Stimulated activated CD4-positive, alpha-beta T cell treated with anti-CD3 and anti-CD28 coated beads, TNF-alpha, amount 100 ng/mL, for 24 hours (primary cell): ENCODE measurements at regions not wholly inside any gene's neighbourhood (a gene's known extent, or its start where the extent isn't known, plus 50 kb on each side); places are given as distances from the start of the nearest gene placed in this dataset.
A peak's percentile ranks its signal among the peaks of the same experiment; 100 is the strongest.
"Not testable (repeated sequence)": the region's sequence is repeated elsewhere in the genome, so short reads cannot be mapped to it uniquely, and the experiment has no call there.

ENCODE experiments used
- DNase-seq, 3 experiments: peaks; one replicate each; pipeline ENCODE4 v3.0.0-alpha.2; 2020; ENCODE audit warnings: low read depth in 3 of 3

DNA sequence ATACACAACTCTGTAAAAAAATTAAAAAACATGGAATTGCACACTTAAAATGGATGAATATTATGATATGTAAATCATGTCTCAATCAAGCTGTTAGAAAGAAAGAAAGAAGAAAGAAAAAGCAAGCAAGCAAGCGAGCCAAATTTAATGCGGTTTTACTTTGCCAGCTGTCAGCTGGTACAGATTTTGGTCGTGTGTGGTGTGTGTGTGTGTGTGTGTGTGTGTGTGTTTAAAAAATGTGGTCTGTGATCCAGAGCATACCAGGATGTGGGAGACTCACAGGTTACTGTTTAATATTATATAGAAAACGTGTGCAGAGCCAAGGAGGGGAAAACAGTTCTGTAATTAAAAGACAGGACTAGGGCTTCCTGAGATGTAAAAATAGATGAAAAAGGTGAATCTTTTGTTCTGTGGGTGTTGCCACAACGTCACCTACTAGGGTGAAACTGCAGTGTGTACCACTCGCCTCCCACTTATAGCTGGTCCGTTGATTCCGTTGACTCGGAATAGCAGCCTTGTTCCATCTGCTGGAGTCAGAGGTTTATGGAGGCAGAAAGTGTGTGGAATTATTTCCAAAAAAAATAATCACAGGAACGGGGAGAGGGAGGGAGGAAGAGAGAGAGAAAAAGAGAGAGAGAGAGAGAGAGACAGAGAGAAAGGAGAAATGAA is 197.7 kb downstream of the BCAS1 start:
- DNase-seq = peak in 1 of 3 experiments; percentile 27

DNA sequence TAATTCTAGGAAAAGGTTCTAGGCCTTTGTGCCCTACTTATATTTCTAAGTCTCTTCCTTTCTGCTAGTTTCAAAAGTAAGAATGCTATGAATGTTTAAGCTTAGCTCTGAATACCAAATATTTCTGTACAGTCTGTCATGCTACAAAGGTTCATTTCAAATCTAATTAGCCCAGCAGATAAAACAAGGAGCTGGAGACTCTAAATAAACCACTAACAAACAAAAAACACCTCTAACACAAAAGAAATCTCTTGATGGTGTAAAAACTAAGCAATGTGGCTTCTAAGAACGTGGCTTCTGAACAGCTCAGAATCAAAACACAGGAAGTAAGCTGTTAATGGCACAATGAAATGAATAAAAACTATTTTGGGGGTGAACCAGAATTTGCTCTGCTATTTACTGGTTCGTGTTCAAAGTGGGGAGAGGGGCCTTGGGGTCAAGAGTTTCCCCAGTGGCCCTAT is 198.3 kb downstream of the BCAS1 start:
- DNase-seq = no peak

DNA sequence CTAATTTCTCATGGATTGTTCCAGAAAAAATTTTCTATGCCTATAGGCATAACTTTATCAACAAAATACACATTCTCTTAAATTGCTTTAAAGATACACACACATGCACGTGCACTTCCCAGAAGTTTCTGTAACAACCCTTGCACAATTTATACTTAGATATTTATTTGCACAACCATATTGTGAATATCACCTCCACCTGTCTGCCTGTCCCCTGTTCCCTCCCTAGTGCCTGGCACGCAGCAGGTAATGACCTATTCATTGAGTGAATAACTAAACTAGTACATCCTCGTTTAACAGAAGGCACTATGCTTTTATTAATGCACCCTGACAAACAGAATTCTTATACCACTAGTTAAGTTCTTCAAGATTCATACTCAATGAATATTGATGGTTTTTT is 198.9 kb downstream of the BCAS1 start:
- no peak for DNase-seq

DNA sequence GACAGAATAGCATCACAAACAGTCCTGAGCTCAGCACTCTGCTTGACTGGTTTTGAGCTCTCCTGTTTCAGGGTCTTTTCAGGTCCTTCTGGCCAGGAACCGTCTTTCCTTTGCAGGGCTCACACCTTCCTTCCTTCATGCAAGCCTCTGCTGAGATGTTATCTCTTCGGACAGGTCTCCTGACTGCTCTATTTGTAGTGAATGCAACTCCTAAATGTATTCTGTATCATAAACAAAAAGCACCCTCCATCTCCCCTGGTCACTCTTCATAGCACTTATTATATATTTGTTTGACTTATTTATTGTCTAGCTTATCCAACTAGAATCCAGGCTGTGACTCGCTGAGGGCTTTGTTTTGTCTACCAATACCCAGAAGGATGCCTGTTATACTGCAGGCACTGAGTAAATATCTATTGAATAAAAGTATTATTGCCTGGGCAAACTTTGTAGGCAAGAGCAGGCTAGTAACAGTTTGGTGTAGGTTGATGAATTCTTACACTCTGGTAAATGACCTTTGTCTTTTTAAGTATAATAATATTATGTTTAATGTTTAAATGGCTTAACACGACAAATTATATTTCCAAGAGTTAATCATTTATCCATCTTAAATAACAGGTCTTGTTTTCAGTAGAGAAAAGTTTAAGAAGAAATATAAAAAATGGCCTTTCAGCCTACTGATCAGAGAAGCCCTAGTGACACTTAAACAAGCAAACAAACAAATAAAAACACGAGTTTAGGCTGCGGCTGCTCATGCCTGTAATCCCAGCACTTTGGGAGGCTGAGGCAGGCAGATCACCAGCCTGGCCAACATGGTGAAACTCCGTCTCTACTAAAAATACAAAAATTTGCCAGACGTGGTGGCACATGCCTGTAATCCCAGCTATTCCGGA is 199.7 kb downstream of the BCAS1 start:
- DNase-seq = no peak

DNA sequence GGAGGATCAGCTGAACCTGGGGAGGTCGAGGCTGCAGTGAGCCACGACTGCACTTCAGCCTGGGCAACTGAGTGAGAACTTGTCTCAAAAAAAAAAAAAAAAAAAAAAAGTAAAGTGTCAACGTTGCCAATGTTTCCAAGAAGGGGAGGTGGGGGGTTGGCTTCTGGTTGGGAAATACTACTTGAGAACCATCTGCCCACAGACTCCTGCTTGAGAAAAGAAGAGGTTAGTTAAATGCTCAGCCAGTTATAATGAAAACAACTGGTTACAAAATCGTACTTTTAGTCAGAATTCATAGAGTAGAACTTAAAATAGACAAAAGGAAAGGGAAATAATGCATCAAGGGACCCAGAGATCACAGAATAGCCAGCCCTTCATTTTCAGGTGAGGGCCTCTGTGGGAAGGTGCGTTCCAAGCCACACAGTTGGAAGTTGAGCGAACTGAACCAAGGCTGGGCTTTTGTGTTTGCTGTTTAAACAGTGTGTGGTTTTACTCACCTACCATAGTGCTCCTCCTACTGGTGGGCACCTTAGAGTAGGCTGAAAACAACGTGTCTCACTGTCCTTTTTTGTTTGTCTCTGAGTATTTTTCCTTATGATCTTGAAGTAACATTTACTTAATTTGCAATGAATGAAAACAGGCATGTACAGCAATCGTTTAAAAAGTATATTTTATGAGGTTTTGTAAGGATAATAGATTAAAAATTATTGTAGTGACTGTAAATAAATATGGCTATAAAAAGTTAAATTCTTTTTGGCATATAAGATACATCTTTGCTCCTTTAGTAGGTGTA is 200.7 kb downstream of the BCAS1 start:
- DNase-seq = peak; percentile 48 to 65 (median 53)

DNA sequence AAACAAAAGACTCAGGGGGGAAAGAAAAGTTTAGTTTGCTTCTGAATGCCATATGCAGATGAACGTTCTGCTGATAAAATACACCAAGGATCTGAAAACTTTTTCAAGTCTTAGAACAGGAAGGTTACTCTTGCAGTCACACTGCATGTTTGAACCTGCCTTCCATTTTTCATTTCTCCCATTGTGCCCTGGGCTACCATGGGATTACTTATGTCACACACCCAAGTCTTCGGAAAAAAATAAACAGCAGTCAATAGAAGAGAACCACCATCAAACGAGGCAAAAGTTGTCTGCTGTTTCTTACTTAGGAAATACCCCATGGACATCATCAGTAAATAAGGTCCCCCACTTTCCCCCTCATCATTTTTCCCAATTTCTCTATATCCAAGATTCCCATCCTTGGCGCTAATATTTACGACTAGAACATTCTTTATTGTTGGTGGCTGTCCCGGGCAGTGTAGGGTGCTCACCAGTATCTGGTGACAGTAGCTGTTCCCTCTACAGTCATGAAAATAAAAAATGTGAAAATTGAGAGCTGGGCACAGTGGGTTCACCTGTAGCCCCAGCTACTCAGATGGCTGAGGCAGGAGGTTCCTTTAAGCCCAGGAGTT is 202.5 kb downstream of the BCAS1 start:
- no peak for DNase-seq

DNA sequence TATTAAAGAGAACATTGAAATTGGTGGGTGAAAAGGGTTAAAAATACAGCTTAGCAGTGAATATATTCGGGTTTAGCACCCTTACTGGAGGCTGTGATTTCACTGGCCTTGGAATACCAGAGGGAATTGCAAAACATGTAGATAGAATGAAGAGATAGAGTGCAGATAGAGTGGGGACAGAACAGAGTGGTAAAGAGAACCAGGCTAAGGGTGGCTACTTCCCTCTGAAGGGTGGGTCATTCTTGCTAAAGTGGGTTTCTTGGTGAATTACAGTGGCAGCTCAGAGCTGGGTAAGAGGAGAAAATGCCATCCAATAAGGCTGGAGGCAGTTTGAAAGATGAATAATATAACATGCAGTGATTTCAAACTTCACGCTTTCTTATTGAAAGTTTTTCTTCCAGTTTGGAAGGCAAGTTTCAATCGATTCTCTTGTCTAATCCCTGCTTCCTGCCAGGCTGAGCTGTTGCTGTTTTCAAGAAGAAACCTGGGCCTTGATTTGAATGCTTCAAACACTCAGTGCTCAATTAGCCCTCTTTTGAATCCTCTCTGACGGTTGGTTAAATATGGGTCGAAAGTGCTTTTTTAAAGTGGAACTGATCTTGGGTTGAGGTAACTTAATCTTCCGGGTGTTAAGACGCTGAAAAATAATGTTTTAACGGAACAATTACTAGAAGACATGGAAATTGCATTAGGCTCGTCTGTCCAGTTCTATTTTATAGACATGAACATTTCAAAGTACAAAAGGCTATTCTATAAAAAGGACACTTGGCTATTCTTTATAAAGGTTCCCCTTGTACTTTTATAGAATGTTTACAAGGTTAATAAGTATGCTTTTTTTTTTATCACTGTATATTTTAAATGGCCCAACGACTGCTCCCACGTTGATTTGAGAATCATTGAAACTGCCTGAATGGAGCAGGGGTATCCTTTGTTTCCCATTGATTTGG is 203.3 kb downstream of the BCAS1 start:
- no peak for DNase-seq

DNA sequence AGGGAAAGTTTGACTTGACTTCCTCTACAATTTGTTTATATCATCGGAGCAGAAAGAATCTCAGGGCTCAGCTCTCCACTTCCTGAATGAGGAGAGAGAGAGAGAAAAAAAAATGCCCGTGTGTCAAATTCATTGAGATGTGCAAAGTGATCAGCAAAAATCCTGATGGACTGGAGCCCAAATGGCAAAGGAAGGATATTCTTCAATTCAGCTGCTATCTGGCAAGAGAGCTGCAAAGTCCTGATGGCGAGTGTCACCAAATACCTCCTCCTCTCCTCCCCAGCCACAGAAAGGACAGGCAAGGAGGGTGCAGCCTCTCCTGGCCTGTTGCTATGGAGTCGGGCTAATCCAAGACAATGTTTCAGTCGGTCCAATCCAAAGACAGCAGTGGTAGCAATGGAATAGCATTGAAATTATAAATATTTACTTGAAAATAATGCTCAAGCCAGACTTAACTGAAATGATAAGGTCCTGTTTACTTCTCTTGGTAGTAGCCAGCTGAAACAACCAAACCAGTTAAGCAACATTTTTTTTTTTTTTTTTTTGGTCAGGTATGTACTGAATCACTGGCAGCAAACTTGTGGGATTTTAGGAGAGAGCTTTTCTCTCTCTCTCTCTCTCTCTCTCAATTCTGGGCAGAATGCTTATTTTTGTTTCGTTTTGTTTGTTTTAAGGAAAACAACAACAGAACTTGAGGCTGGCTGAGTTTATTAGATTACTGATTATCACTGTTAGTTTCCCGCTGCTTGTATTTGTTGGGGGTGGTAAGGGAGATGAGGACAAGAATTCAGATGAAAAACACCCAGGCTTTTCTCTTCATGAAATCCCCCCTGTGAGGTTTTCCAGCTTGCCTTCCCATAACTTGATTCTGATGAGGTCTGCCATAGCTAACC is 204.2 kb downstream of the BCAS1 start:
- no peak for DNase-seq

DNA sequence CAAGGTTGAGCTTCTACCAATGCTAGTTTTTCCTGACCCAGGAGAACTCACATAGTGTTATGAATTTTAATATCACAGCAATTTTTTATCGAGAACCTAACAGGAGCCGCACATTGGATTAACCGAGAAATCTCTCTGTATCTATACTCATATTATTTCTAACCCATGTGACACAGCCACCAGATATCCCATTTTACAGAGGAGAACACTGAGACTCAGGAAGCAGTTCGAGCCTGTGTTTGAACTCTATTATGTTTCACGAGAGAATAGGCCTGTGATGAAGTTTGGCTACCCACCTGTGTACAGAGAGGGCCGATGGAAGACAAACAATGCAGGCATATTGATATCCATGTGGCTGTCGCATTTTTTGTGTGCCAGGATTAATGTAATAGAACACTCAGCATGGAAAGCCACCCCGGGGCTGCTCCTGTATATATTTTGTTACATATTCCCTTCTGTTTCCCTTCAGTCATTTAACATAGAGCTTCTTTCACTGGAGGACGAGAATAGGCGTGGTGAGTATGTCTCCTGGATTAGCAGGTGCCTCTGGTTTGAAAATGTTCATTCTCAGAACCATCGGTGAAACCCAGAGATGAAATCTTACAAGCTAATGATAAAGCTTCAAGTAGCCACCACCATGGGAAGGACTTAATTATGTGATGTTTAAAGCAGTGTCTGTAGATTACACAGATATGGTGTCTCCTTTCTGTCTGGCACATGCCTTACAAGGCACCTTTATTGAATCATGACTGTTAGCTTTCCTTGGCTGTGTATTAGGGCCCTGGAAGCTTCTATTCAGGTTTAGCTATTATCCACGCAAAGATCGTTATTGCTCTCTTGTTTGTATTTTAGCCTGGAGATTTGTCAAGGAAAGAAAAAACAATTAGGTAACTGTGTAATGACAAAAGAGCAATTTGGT is 205.4 kb downstream of the BCAS1 start:
- DNase-seq = not testable (repeated sequence)

DNA sequence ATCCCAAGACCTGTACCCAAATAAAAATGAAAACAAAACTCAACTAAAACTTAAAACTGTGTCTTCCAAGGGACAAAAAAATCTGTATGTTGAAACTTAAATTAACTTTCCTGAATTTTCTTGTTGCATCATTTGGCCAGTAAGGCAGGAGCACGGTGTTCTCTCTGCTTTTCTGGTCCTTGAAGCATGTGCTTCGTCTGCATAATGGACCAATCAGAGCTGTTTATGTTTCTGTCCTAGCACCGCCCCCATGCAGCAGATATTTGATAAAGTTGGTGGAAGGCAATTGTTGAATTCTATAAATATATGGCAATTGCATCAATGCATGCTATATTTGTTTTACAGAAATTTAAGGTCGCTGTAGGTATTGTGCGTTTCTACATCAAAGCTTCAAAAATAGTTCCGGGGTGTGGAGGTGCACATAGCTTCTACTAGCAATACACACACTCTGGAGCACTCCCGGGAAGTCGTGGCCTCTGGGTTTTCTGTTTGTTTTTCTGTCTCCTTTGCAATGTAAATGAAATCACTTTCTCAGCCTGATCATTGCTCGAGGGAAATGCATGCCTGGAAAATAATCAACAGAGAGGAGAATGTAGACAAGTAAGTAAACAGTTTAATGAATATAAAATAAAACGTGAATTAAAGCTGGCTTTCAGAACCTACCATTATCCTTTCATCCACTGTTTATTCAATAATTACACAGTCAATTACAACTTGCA is 206.3 kb downstream of the BCAS1 start:
- not testable (repeated sequence) for DNase-seq

DNA sequence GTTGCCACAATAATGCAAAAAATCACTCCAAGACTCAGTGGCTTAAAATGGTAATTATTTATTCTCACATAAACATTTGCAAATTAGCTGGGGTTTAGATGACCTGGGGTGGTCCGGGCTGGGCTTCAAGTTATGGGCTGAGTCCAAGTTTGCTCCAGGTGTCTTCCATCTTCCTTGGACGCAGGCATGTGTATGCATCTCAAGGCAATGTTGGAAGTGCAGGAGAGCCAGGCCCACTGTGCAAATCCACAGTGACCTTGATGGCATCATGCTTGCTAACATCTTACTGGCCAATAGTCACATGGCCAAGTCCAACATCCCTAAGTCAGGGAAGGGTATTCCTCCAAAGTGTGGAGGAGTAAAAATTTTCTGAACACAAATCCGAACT is 206.9 kb downstream of the BCAS1 start:
- not testable (repeated sequence) for DNase-seq

DNA sequence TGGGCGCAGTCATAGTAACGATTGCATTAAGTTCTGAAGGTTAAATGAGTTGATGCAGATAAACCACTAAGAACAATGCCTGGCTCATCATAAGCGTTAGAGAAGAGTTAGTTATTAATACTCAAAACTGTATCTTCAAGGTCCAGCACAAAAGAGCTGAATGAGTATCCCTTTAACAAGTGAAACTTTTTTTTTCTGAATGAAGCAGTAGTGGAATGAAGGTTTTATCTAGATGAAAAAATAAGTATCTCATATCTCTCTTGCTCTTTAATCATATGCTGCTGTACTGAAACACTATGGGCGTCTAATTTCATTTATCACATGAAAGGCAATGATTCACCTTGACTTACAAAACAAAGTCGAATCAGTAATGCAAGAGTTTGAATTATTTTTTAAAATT is 207.4 kb downstream of the BCAS1 start:
- not testable (repeated sequence) for DNase-seq

DNA sequence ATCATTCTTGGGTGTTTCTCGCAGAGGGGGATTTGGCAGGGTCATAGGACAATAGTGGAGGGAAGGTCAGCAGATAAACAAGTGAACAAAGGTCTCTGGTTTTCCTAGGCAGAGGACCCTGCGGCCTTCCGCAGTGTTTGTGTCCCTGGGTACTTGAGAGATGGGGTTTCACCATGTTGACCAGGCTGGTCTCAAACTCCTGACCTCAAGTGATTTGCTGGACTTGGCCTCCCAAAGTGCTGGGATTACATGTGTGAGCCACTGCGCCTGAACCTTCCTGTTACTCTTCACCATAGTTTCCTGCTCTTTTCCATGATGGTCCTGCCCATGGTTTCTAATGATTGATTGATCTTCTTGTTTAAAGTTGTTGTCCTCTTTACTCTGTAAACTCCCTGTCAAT is 207.9 kb downstream of the BCAS1 start:
- not testable (repeated sequence) for DNase-seq

DNA sequence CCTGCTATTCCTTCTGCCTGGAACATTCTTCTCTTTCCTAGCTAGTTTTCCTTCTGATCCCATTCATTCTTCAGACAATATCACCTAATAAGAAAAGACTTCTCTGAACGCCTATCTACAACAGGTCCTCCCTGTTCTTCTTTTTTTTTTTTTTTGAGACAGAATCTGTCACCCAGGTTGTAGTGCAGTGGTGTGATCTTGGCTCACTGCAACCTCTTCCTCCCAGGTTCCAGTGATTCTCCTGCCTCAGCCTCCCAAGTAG is 208.3 kb downstream of the BCAS1 start:
- DNase-seq = not testable (repeated sequence)

DNA sequence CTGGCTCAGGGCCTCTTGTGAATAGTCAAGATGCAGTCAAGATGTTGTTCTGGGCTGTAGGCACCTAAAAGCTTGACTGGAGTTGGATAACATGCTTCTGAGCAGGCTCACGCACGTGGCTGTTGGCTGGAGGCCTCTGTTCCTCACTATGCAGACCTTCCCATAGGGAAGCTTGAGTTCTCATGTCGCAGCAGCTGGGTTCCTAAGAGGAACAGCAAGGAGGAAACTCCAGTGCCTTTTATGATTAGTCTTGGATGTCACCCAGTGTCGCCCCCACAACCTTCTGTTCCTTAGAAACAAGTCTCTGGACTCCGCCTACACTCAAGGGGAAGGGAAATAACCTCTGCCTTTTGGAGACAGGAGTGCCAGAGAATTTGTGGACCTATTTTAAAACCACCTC is 210.7 kb downstream of the BCAS1 start:
- no peak for DNase-seq

DNA sequence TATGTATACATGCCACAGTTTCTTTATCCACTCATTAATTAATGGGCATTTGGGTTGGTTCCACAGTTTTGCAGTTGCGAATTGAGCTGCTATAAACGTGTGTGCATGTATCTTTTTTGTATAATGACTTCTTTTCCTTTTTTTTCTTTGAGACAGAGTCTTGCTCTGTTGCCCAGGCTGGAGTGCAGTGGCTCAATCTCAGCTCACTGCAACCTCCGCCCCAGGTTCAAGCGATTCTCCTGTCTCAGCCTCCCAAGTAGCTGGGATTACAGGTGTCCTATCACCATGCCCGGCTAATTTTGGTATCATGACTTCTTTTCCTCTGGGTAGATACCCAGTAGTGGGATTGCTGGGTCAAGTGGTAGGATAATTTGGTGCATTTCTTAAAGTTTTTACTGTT is 211.4 kb downstream of the BCAS1 start:
- not testable (repeated sequence) for DNase-seq

DNA sequence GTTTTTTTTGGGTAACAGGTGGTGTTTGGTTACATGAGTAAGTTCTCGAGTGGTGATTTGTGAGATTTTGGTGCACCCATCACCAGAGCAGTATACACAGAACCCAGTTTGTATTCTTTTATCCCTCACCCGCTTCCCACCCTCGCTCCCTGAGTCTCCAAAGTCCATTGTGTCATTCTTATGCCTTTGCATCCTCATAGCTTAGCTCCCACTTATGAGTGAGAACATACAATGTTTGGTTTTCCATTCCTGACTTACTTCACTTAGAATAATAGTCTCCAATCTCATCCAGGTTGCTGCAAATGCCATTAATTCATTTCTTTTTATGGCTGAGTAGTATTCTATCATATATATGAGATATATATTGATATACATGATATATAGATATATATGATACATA is 211.9 kb downstream of the BCAS1 start:
- not testable (repeated sequence) for DNase-seq

DNA sequence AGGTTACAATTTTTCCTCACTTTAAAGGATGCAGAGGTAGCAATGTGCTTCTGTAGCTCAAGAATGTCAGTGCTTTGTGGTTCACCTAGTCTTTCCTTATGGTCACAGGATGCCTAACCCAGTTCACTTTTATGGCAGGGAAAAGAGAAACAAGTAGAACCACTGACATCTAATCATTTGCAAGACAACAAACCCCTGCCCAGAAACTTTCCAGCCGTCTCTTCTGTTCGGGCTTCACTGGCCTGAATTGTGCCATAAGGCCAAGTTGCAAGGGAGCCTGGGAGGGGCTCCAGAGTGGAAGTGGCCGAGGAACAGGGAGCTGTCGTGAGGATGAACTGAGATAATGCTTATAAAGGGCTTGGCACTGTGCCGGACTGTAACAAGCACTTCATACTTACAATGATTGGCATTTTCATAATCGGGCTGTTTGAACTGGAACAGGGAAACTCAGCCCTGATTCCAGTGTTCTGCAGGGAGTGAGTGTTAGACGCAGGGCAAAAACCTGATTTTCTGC is 212.6 kb downstream of the BCAS1 start:
- no peak for DNase-seq
